H9 (cell line): ENCODE measurements at regions not wholly inside any gene's neighbourhood (a gene's known extent, or its start where the extent isn't known, plus 50 kb on each side); places are given as distances from the start of the nearest gene placed in this dataset.

Experiments
- DNase-seq: peaks from one replicate; pipeline ENCODE4 v3.0.0-alpha.2; 2017
- H2AFZ ChIP-seq: one replicate; pipeline ENCODE4 v1.6.1; 2013; ENCODE audit warnings: mild to moderate bottlenecking, low read length, control low read depth, moderate library complexity
- H2AK5ac ChIP-seq: 2 replicates; pipeline ENCODE4 v1.6.1; 2013; ENCODE audit warnings: low read length, control low read depth, mixed read lengths; ENCODE audit not compliant: insufficient read length
- H2BK120ac ChIP-seq: one replicate; pipeline ENCODE4 v1.6.1; 2013; ENCODE audit warnings: low read depth, mild to moderate bottlenecking, low read length, control low read depth, inconsistent platforms; ENCODE audit not compliant: poor library complexity, severe bottlenecking
- H2BK12ac ChIP-seq: 2 replicates; pipeline ENCODE4 v1.6.1; 2013; ENCODE audit warnings: low read length, control low read depth, mixed read lengths, low read depth; ENCODE audit not compliant: insufficient read length
- H2BK15ac ChIP-seq: 2 replicates; pipeline ENCODE4 v1.6.1; 2013; ENCODE audit warnings: low read depth, low read length, control low read depth
- H2BK20ac ChIP-seq: one replicate; pipeline ENCODE4 v1.6.1; 2013; ENCODE audit warnings: low read depth, mild to moderate bottlenecking, low read length, control low read depth, inconsistent platforms; ENCODE audit not compliant: poor library complexity, severe bottlenecking
- H2BK5ac ChIP-seq: 2 replicates; pipeline ENCODE4 v1.6.1; 2013; ENCODE audit warnings: low read length, control low read depth, mixed read lengths; ENCODE audit not compliant: insufficient read length
- H3K14ac ChIP-seq: 2 replicates; pipeline ENCODE4 v1.6.1; 2013; ENCODE audit warnings: low read length, control low read depth; ENCODE audit not compliant: insufficient read depth
- H3K18ac ChIP-seq: 2 replicates; pipeline ENCODE4 v1.6.1; 2013; ENCODE audit warnings: low read depth, mild to moderate bottlenecking, mixed read lengths, low read length, control low read depth; ENCODE audit not compliant: insufficient read length
- H3K23ac ChIP-seq: 2 replicates; pipeline ENCODE4 v1.6.1; 2013; ENCODE audit warnings: low read length, control low read depth, mixed read lengths, low read depth; ENCODE audit not compliant: insufficient read length
- H3K23me2 ChIP-seq: 2 replicates; pipeline ENCODE4 v1.6.1; 2013; ENCODE audit warnings: low read depth, mild to moderate bottlenecking, mixed read lengths, low read length, control low read depth; ENCODE audit not compliant: insufficient read length, poor library complexity, severe bottlenecking
- H3K27ac ChIP-seq: 2 replicates; pipeline ENCODE4 v1.5.1; 2013; ENCODE audit warnings: low read length, control low read depth, mixed read lengths, low read depth; ENCODE audit not compliant: insufficient read length
- H3K27me3 ChIP-seq: 2 replicates; pipeline ENCODE4 v1.6.1; 2013; ENCODE audit warnings: low read length, control low read depth, inconsistent platforms; ENCODE audit not compliant: insufficient read depth
- H3K4ac ChIP-seq: 2 replicates; pipeline ENCODE4 v1.6.1; 2013; ENCODE audit warnings: low read depth, mild to moderate bottlenecking, control low read depth, inconsistent platforms, low read length, moderate library complexity
- H3K4me1 ChIP-seq: 2 replicates; pipeline ENCODE4 v1.6.1; 2013; ENCODE audit warnings: low read length, control low read depth, inconsistent platforms; ENCODE audit not compliant: insufficient read depth
- H3K4me2 ChIP-seq: 2 replicates; pipeline ENCODE4 v1.6.1; 2013; ENCODE audit warnings: low read length, control low read depth, mixed read lengths; ENCODE audit not compliant: insufficient read length, insufficient read depth
- H3K56ac ChIP-seq: 2 replicates; pipeline ENCODE4 v1.6.1; 2013; ENCODE audit warnings: low read depth, mild to moderate bottlenecking, mixed read lengths, low read length, control low read depth; ENCODE audit not compliant: insufficient read length
- H3K79me1 ChIP-seq: 2 replicates; pipeline ENCODE4 v1.6.1; 2013; ENCODE audit warnings: low read depth, mild to moderate bottlenecking, moderate library complexity, low read length, control low read depth, inconsistent platforms; ENCODE audit not compliant: insufficient read depth, poor library complexity, severe bottlenecking
- H3K79me2 ChIP-seq: 2 replicates; pipeline ENCODE4 v1.6.1; 2013; ENCODE audit warnings: low read length, control low read depth, inconsistent platforms; ENCODE audit not compliant: insufficient read depth
- H3K9ac ChIP-seq: 2 replicates; pipeline ENCODE4 v1.6.1; 2013; ENCODE audit warnings: low read length, control low read depth, mixed read lengths; ENCODE audit not compliant: insufficient read length; ENCODE audit errors: extremely low read depth
- H3K9me3 ChIP-seq: one replicate; pipeline ENCODE4 v1.6.1; 2013; ENCODE audit warnings: low read depth, low read length, inconsistent platforms; ENCODE audit not compliant: control insufficient read depth
- H3T11ph ChIP-seq: one replicate; pipeline ENCODE4 v1.6.1; 2013; ENCODE audit warnings: mild to moderate bottlenecking, low read length, control low read depth, inconsistent platforms
- H4K20me1 ChIP-seq: one replicate; pipeline ENCODE4 v1.6.1; 2013; ENCODE audit not compliant: control insufficient read depth, insufficient read length, insufficient read depth
- H4K5ac ChIP-seq: 2 replicates; pipeline ENCODE4 v1.6.1; 2013; ENCODE audit warnings: low read depth, mild to moderate bottlenecking, mixed read lengths, low read length, control low read depth; ENCODE audit not compliant: insufficient read length
- H4K8ac ChIP-seq: replicated peaks from 2 replicates; pipeline ENCODE4 v1.6.1; 2013; ENCODE audit warnings: low read length, control low read depth, mixed read lengths, low read depth; ENCODE audit not compliant: insufficient read length
- H4K91ac ChIP-seq: 2 replicates; pipeline ENCODE4 v1.6.1; 2013; ENCODE audit warnings: low read depth, mild to moderate bottlenecking, moderate library complexity, mixed read lengths, low read length, control low read depth; ENCODE audit not compliant: insufficient read length
- H3K27ac Mint-ChIP-seq, 3 experiments: 2 replicates in 2 of 3; 3 replicates in 1 of 3; pipeline ENCODE4 v1.8.0; 2020 to 2021; ENCODE audit warnings: mixed read lengths in 3 of 3, mild to moderate bottlenecking in 1 of 3, moderate library complexity in 1 of 3
- H3K27me3 Mint-ChIP-seq: 2 replicates; pipeline ENCODE4 v1.8.0; 2021; ENCODE audit warnings: low read depth, mild to moderate bottlenecking, moderate library complexity, mixed read lengths
- H3K36me3 Mint-ChIP-seq, 3 experiments: 2 replicates in 2 of 3; 3 replicates in 1 of 3; pipeline ENCODE4 v1.8.0; 2020 to 2021; ENCODE audit warnings: low read depth in 3 of 3, mixed read lengths in 3 of 3; ENCODE audit not compliant: insufficient read depth in 1 of 3
- H3K4me1 Mint-ChIP-seq, 2 experiments: 2 replicates each; pipeline ENCODE4 v1.8.0; 2020; ENCODE audit warnings: mixed read lengths in 2 of 2
- H3K4me3 Mint-ChIP-seq, 2 experiments: 2 replicates in 1 of 2; 3 replicates in 1 of 2; pipeline ENCODE4 v1.8.0; 2020 to 2021; ENCODE audit warnings: mild to moderate bottlenecking in 2 of 2, mixed read lengths in 2 of 2, moderate library complexity in 1 of 2
- H3K9me3 Mint-ChIP-seq, 2 experiments: 2 replicates in 1 of 2; 3 replicates in 1 of 2; pipeline ENCODE4 v1.8.0; 2020; ENCODE audit warnings: mild to moderate bottlenecking in 2 of 2, mixed read lengths in 2 of 2, moderate library complexity in 1 of 2
- WGBS: extraction: QIAGEN DNeasy Blood & Tissue Kit; methylation state at CpG from one replicate; pipeline ENCODE4 v1.1.7; 2013; ENCODE audit warnings: missing lambda C conversion rate, low lambda C conversion rate, mixed read lengths; ENCODE audit not compliant: insufficient read length; ENCODE audit errors: extremely low coverage; 5-methylcytosine and 5-hydroxymethylcytosine counted together
- TF ChIP-seq, protein P1 (sequence below): fragments of 200-600 bp; sonication (generic); conservative IDR thresholded peaks from 3 replicates; pipeline ENCODE4 v1.8.0; 2021; ENCODE audit warnings: antibody characterized with exemption, mild to moderate bottlenecking

- H2BK120ac ChIP-seq = no peak overlapping the region
- no peak overlapping the region for H3K27ac Mint-ChIP-seq
- no peak overlapping the region for H2BK5ac ChIP-seq
- H3K4me3 Mint-ChIP-seq = no peak overlapping the region
- H3K14ac ChIP-seq = no peak overlapping the region
- no peak for DNase-seq
- no peak overlapping the region for H4K8ac ChIP-seq
- H3K27me3 ChIP-seq = no peaks in the 10 kb centered on the region
- no CpG with 5 or more reads among the region's 1 CpG for WGBS
- no peaks in the 10 kb centered on the region for H3K4me1 Mint-ChIP-seq
- H3T11ph ChIP-seq = no peak overlapping the region
- H4K91ac ChIP-seq = no peak overlapping the region
- H3K18ac ChIP-seq = no peak overlapping the region
- H2BK12ac ChIP-seq = no peak overlapping the region
- no peaks in the 10 kb centered on the region for H3K36me3 Mint-ChIP-seq
- no peak overlapping the region for H2BK15ac ChIP-seq
- no peak overlapping the region for H3K9ac ChIP-seq
- no peaks in the 10 kb centered on the region; the same call in 1 of the 2 replicates for H3K27me3 Mint-ChIP-seq
- H2BK20ac ChIP-seq = no peak overlapping the region
- no peaks in the 10 kb centered on the region for H3K4me1 ChIP-seq
- H2AK5ac ChIP-seq = no peak overlapping the region
- H4K5ac ChIP-seq = no peak overlapping the region
- no peaks in the 10 kb centered on the region for H3K9me3 ChIP-seq
- H3K79me2 ChIP-seq = no peaks in the 10 kb centered on the region
- no peaks in the 10 kb centered on the region for H3K23me2 ChIP-seq
- H3K9me3 Mint-ChIP-seq = no peaks in the 10 kb centered on the region
- no peak overlapping the region for H2AFZ ChIP-seq
- H3K56ac ChIP-seq = no peak overlapping the region
- no peaks in the 10 kb centered on the region for H4K20me1 ChIP-seq
- no peak overlapping the region for H3K23ac ChIP-seq
- no peak overlapping the region for H3K4me2 ChIP-seq
- TF ChIP-seq, protein P1, sequence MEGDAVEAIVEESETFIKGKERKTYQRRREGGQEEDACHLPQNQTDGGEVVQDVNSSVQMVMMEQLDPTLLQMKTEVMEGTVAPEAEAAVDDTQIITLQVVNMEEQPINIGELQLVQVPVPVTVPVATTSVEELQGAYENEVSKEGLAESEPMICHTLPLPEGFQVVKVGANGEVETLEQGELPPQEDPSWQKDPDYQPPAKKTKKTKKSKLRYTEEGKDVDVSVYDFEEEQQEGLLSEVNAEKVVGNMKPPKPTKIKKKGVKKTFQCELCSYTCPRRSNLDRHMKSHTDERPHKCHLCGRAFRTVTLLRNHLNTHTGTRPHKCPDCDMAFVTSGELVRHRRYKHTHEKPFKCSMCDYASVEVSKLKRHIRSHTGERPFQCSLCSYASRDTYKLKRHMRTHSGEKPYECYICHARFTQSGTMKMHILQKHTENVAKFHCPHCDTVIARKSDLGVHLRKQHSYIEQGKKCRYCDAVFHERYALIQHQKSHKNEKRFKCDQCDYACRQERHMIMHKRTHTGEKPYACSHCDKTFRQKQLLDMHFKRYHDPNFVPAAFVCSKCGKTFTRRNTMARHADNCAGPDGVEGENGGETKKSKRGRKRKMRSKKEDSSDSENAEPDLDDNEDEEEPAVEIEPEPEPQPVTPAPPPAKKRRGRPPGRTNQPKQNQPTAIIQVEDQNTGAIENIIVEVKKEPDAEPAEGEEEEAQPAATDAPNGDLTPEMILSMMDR = no peak
- H3K4ac ChIP-seq = no peak overlapping the region
- no peak overlapping the region for H3K27ac ChIP-seq
- no peaks in the 10 kb centered on the region for H3K79me1 ChIP-seq
Measured at GRCh38 chr1:88070956-88071355, 613.1 kb upstream of the PKN2 start.
